Osteoblast (primary cell): ENCODE measurements at regions not wholly inside any gene's neighbourhood (a gene's known extent, or its start where the extent isn't known, plus 50 kb on each side); places are given as distances from the start of the nearest gene placed in this dataset.
A peak's percentile ranks its signal among the peaks of the same experiment; 100 is the strongest.

Experiments
- DNase-seq: peaks from one replicate; pipeline ENCODE4 v3.0.0; 2011; ENCODE audit warnings: low spot score, mixed read lengths; ENCODE audit not compliant: insufficient read length; ENCODE audit errors: missing footprints
- H2AFZ ChIP-seq: 2 replicates; pipeline ENCODE4 v1.6.0; 2011; ENCODE audit warnings: mild to moderate bottlenecking, low read length
- H3K27ac ChIP-seq: 2 replicates; pipeline ENCODE4 v1.5.1; 2011; ENCODE audit warnings: mild to moderate bottlenecking, low read depth, low read length, moderate library complexity
- H3K27me3 ChIP-seq: 2 replicates; pipeline ENCODE4 v1.6.0; 2012; ENCODE audit warnings: mild to moderate bottlenecking, control low read depth, inconsistent platforms, low read length, moderate library complexity; ENCODE audit not compliant: insufficient read depth
- H3K36me3 ChIP-seq: 2 replicates; pipeline ENCODE4 v1.5.1; 2011; ENCODE audit warnings: mild to moderate bottlenecking, low read length, control low read depth, moderate library complexity; ENCODE audit not compliant: insufficient read depth
- H3K4me1 ChIP-seq: 2 replicates; pipeline ENCODE4 v1.5.1; 2011; ENCODE audit warnings: mild to moderate bottlenecking, low read length, control low read depth, moderate library complexity; ENCODE audit not compliant: insufficient read depth
- H3K4me2 ChIP-seq: 2 replicates; pipeline ENCODE4 v1.6.0; 2011; ENCODE audit warnings: mild to moderate bottlenecking, low read length; ENCODE audit not compliant: insufficient read depth
- H3K4me3 ChIP-seq: fragments of 200-600 bp; sonication (generic); 3 replicates; pipeline ENCODE4 v1.5.1; 2012; ENCODE audit warnings: mild to moderate bottlenecking, low read length, inconsistent platforms; ENCODE audit not compliant: insufficient read depth
- H3K79me2 ChIP-seq: 2 replicates; pipeline ENCODE4 v1.6.0; 2012; ENCODE audit warnings: mild to moderate bottlenecking, low read length, control low read depth, inconsistent platforms; ENCODE audit not compliant: insufficient read depth
- H3K9me3 ChIP-seq: 2 replicates; pipeline ENCODE4 v1.5.1; 2011; ENCODE audit warnings: low read depth, low read length, control low read depth
- H4K20me1 ChIP-seq: 2 replicates; pipeline ENCODE4 v1.6.0; 2012; ENCODE audit warnings: mild to moderate bottlenecking, low read length, control low read depth; ENCODE audit not compliant: insufficient read depth
- CTCF ChIP-seq: IDR thresholded peaks from 2 replicates; pipeline ENCODE4 v1.5.1; 2011; ENCODE audit warnings: mild to moderate bottlenecking, low read depth, low read length, moderate library complexity; ENCODE audit errors: extremely low read depth

DNA sequence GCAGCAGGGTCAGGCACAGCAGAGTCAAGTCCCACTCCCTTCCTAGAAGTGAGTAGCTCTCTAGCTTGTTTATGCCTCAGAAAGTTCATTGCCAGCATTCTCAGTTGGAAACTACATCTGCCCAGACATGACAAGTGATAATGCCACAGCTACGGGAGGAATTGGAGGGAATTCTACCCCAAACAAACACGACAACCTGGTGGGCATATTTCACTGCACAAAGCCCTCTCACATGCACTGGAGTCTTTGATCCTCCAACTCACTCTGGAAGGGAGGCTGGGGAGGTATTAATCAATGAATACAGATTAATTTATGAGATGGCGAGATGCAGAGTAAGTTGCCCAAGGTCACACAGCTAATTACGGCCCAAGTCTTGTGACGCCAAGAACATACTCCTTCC, 126.0 kb upstream of the MGMT start:
- H3K4me2 ChIP-seq: no peak overlapping the region
- no peak for TF ChIP-seq CTCF
- no peaks in the 10 kb centered on the region for H3K79me2 ChIP-seq
- H3K36me3 ChIP-seq: no peaks in the 10 kb centered on the region
- H3K4me3 ChIP-seq: no peak overlapping the region
- H3K27ac ChIP-seq: no peak overlapping the region
- no peak for DNase-seq
- no peak overlapping the region for H2AFZ ChIP-seq
- no peaks in the 10 kb centered on the region for H4K20me1 ChIP-seq
- no peaks in the 10 kb centered on the region for H3K27me3 ChIP-seq
- no peaks in the 10 kb centered on the region for H3K9me3 ChIP-seq
- no peaks in the 10 kb centered on the region for H3K4me1 ChIP-seq

DNA sequence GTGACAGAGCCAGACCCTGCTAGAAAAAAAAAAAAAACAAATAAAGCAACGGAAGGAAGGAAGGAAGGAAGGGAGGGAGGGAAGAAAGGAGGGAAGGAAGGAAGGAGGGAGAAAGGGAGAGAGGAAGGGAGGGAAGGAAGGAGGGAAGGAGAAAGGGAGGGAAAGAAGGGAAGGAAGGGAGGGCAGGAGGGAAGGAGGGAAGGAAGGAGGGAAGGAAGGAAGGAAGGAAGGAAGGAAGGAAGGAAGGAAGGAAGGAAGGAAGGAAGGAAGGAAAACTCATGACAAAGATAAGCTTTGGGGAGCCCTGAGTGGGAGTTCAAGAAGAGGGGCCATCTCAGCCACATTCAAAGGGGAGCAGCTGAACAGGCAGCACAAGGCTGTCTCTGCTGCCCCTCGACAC, 124.7 kb upstream of the MGMT start:
- H3K36me3 ChIP-seq: no peaks in the 10 kb centered on the region
- H3K4me3 ChIP-seq: no peak overlapping the region
- no peaks in the 10 kb centered on the region for H3K4me1 ChIP-seq
- no peaks in the 10 kb centered on the region for H3K79me2 ChIP-seq
- no peaks in the 10 kb centered on the region for H4K20me1 ChIP-seq
- no peak overlapping the region for H3K4me2 ChIP-seq
- H3K9me3 ChIP-seq: no peaks in the 10 kb centered on the region
- no peak for TF ChIP-seq CTCF
- no peaks in the 10 kb centered on the region for H3K27me3 ChIP-seq
- H3K27ac ChIP-seq: no peak overlapping the region
- DNase-seq: no peak
- no peak overlapping the region for H2AFZ ChIP-seq

DNA sequence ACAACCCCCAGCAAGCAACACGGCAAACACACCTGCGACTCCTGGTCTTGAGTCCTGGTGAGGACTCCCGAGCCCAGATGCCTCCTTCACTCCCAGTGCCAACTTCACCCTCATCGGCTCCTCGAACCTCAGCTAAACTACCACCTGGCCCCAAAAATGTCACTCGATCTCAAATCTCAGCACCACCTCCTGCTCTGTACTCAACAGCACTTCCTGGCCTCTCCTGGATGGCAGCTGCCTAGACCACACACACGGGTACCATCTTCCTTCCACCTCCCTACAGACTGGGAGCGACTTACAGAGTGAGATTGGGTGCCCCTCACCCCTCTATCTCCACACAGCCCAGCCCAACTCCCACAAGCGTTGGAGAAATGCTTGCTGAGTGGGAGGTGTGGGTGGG, 123.9 kb upstream of the MGMT start:
- H3K9me3 ChIP-seq: no peaks in the 10 kb centered on the region
- H3K27me3 ChIP-seq: no peaks in the 10 kb centered on the region
- H2AFZ ChIP-seq: no peak overlapping the region
- peak; percentile 73 for DNase-seq
- no peaks in the 10 kb centered on the region for H3K36me3 ChIP-seq
- H3K79me2 ChIP-seq: no peaks in the 10 kb centered on the region
- TF ChIP-seq CTCF: no peak
- H3K4me2 ChIP-seq: no peak overlapping the region
- H4K20me1 ChIP-seq: no peaks in the 10 kb centered on the region
- H3K27ac ChIP-seq: no peak overlapping the region
- H3K4me1 ChIP-seq: no peaks in the 10 kb centered on the region
- no peak overlapping the region for H3K4me3 ChIP-seq

DNA sequence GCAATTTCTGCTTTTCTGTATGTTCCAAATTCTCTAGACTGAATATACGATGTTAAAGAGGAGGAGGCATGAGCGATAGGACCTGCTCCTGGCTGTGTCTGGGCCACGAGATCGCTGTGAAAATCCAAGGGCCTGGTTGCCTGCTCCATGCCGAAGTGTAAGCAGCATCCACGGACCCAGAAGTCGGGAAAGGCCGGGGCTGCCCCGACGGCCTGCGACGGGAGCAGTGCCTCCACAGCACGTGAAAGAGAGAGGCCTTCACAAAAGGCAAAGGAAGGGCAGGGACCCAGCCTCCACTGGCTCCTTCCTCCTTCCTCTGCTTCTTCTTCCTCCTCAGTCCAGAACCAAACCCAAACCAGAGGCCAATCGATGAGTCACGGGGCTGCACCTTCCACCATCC, 122.9 kb upstream of the MGMT start:
- TF ChIP-seq CTCF: no peak
- no peaks in the 10 kb centered on the region for H3K79me2 ChIP-seq
- no peak overlapping the region for H3K4me3 ChIP-seq

More for the DNA sequence above, 122.9 kb upstream of the MGMT start:
- H3K9me3 ChIP-seq: no peaks in the 10 kb centered on the region
- H3K27me3 ChIP-seq: no peaks in the 10 kb centered on the region
- no peak overlapping the region for H2AFZ ChIP-seq
- no peak for DNase-seq
- no peak overlapping the region for H3K27ac ChIP-seq
- no peaks in the 10 kb centered on the region for H3K4me1 ChIP-seq
- H3K36me3 ChIP-seq: no peaks in the 10 kb centered on the region
- H3K4me2 ChIP-seq: no peak overlapping the region
- no peaks in the 10 kb centered on the region for H4K20me1 ChIP-seq
